Activated CD8-positive, alpha-beta T cell treated with anti-CD3 and anti-CD28 coated beads for 36 hours (primary cell): ENCODE measurements at regions not wholly inside any gene's neighbourhood (a gene's known extent, or its start where the extent isn't known, plus 50 kb on each side); places are given as distances from the start of the nearest gene placed in this dataset.

Source experiments
- ATAC-seq: fragments of 200-7000 bp; cut with Tn5 transposase; one replicate; pipeline ENCODE4 v1.10.0; 2021; ENCODE audit warnings: mild to moderate bottlenecking, moderate library complexity
- CTCF ChIA-PET: fragments of 350-600 bp; sonication (Branson Sonifier 250); formaldehyde crosslinking; loops from one replicate; lab custom pipeline; 2021; ENCODE audit warnings: antibody characterized with exemption; lab: Charles Lee
- POLR2A ChIA-PET: fragments of 350-600 bp; sonication (Branson Sonifier 250); formaldehyde crosslinking; loops from one replicate; lab custom pipeline; 2021; ENCODE audit warnings: antibody characterized with exemption; lab: Charles Lee
- DNase-seq: peaks from one replicate; pipeline ENCODE4 v3.0.0-alpha.2; 2020
- H3K27ac Mint-ChIP-seq: one replicate; pipeline ENCODE4 v1.8.0; 2021; ENCODE audit warnings: mild to moderate bottlenecking, mixed read lengths
- H3K27me3 Mint-ChIP-seq: one replicate; pipeline ENCODE4 v1.8.0; 2021; ENCODE audit warnings: mixed read lengths
- H3K36me3 Mint-ChIP-seq: one replicate; pipeline ENCODE4 v1.8.0; 2021; ENCODE audit warnings: low read depth, mixed read lengths
- H3K4me1 Mint-ChIP-seq: one replicate; pipeline ENCODE4 v1.8.0; 2021; ENCODE audit warnings: low read depth, mixed read lengths
- H3K4me3 Mint-ChIP-seq: one replicate; pipeline ENCODE4 v1.8.0; 2021; ENCODE audit warnings: mild to moderate bottlenecking, moderate library complexity, mixed read lengths
- H3K9me3 Mint-ChIP-seq: one replicate; pipeline ENCODE4 v1.8.0; 2021; ENCODE audit warnings: mixed read lengths
- CTCF ChIP-seq: fragments of 200-600 bp; IDR thresholded peaks from one replicate; pipeline ENCODE4 v1.8.0; 2022; ENCODE audit warnings: antibody characterized with exemption, mild to moderate bottlenecking
- intact Hi-C: fragments of 100-400 bp; cut with micrococcal nuclease; formaldehyde crosslinking; loops from one replicate; pipeline ENCODE4 v1.10.0; 2022

GRCh38 chr1:233544304-233544703 lies 69.6 kb upstream of the KCNK1 start:
- ChIA-PET POLR2A (no interaction called here), CTCF (no interaction called here)
- DNase-seq (no peak), ATAC-seq (no peak)
- Mint-ChIP-seq H3K9me3 (no peaks in the 10 kb centered on the region), H3K4me3 (no peak overlapping the region), H3K4me1 (no peaks in the 10 kb centered on the region), H3K27me3 (peaks cover 2% of the 10 kb centered on the region), H3K27ac (no peak overlapping the region), H3K36me3 (no peaks in the 10 kb centered on the region)
- intact Hi-C loops: no loop called here
- TF ChIP-seq CTCF: no peak

- H3K4me3 Mint-ChIP-seq: no peak overlapping the region
- H3K27me3 Mint-ChIP-seq: peaks cover 3% of the 10 kb centered on the region
- ATAC-seq (no peak), DNase-seq (no peak)
- intact Hi-C loops: no loop called here
- no peaks in the 10 kb centered on the region for H3K9me3 Mint-ChIP-seq
- no peak overlapping the region for H3K27ac Mint-ChIP-seq
- ChIA-PET POLR2A (interaction anchor here (0.7 kb wide), 1 partner anchor 167 kb away, joined by 3 read pairs; no protein-coding TSS in a partner anchor), CTCF (no interaction called here)
- TF ChIP-seq CTCF: no peak
- no peaks in the 10 kb centered on the region for H3K4me1 Mint-ChIP-seq
- no peaks in the 10 kb centered on the region for H3K36me3 Mint-ChIP-seq
Observed at GRCh38 chr1:233547726-233548125, 66.2 kb upstream of the KCNK1 start.

- Mint-ChIP-seq H3K36me3 (no peaks in the 10 kb centered on the region), H3K27me3 (peaks cover 3% of the 10 kb centered on the region), H3K4me3 (no peak overlapping the region), H3K4me1 (no peaks in the 10 kb centered on the region), H3K27ac (no peak overlapping the region), H3K9me3 (no peaks in the 10 kb centered on the region)
- ChIA-PET CTCF (no interaction called here), POLR2A (no interaction called here)
- intact Hi-C loops: no loop called here
- DNase-seq (no peak), ATAC-seq (no peak)
- no peak for TF ChIP-seq CTCF
Observed at GRCh38 chr1:233549404-233549803, 64.5 kb upstream of the KCNK1 start.

- ChIA-PET CTCF (interaction anchor here (1.0 kb wide), 1 partner anchor 32 kb away, joined by 3 read pairs; no protein-coding TSS in a partner anchor), POLR2A (no interaction called here)
Observed at GRCh38 chr1:233549917-233550316, 64.0 kb upstream of the KCNK1 start.

GRCh38 chr1:233554037-233554436 lies 59.9 kb upstream of the KCNK1 start:
- ChIA-PET POLR2A (no interaction called here), CTCF (no interaction called here)
- intact Hi-C loops: no loop called here
- no peak for ATAC-seq
- Mint-ChIP-seq H3K36me3 (no peaks in the 10 kb centered on the region), H3K4me3 (no peak overlapping the region), H3K27me3 (peaks cover 1% of the 10 kb centered on the region), H3K27ac (no peak overlapping the region), H3K4me1 (no peaks in the 10 kb centered on the region), H3K9me3 (no peaks in the 10 kb centered on the region)
- DNase-seq: no peak
- no peak for TF ChIP-seq CTCF

More at GRCh38 chr1:233549917-233550316, 64.0 kb upstream of the KCNK1 start:
- ATAC-seq (no peak), DNase-seq (no peak)
- no peak for TF ChIP-seq CTCF
- Mint-ChIP-seq H3K27ac (no peak overlapping the region), H3K4me1 (no peaks in the 10 kb centered on the region), H3K36me3 (no peaks in the 10 kb centered on the region), H3K9me3 (no peaks in the 10 kb centered on the region), H3K4me3 (no peak overlapping the region), H3K27me3 (peaks cover 3% of the 10 kb centered on the region)
- intact Hi-C loops: no loop called here
